AG04449 (cell line): ENCODE measurements at regions not wholly inside any gene's neighbourhood (a gene's known extent, or its start where the extent isn't known, plus 50 kb on each side); places are given as distances from the start of the nearest gene placed in this dataset.

Experiments used
- CTCF ChIA-PET: fragments of 350-600 bp; formaldehyde crosslinking; extraction: SDS; loops from one replicate; lab custom pipeline; 2021; ENCODE audit warnings: antibody characterized with exemption; lab: Yijun Ruan, JAX
- POLR2A ChIA-PET: fragments of 400-600, 350-600 bp; formaldehyde crosslinking; extraction: SDS; loops from one replicate; lab custom pipeline; 2020; ENCODE audit warnings: antibody characterized with exemption, inconsistent platforms; lab: Yijun Ruan, JAX
- DNase-seq: peaks from one replicate; pipeline ENCODE4 v3.0.0-alpha.2; 2010; ENCODE audit warnings: low read depth, low spot score
- H3K4me3 ChIP-seq: 2 replicates; pipeline ENCODE4 v1.5.1; 2011; ENCODE audit warnings: low read depth, mild to moderate bottlenecking, control low read depth, low read length
- TF ChIP-seq, protein P1 (sequence below): IDR thresholded peaks from one replicate; pipeline ENCODE4 v1.5.1; 2011; ENCODE audit warnings: mild to moderate bottlenecking, moderate library complexity, low read length, control low read depth, inconsistent platforms; ENCODE audit not compliant: insufficient read depth; ENCODE audit errors: missing control alignments

DNA sequence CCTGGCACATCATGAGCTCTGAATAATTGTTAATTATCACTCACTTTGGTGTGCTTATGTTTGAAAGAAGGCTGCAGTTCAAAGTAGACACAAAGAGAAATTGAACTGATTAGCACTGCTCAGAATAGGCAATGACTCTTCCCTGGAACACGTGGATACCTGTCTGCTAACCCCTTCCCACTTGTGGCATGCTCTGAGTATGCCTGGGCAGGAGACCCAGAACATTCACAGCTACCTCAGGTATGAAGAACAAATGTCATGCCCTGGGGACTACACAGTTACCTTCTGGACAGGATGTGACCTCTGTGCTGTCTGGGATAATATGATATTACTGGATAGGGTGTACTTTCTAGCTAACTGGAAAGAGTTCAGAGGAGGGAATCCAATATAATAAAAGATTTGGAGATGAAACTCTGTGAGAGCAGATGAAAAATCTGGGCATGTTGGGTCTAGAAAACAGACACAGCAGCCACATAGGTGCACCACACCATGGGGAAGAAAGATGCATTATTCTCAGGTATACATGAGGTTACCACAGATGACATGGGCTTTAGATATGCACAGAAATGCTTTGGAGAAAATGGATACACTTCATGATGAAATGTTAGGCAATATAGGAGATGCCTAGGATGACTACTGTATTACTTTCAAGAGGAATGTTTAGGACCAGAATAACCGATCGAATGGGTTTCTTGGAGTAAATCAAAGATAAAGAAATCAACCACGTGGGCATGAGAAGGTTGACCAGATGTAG lies 324.2 kb upstream of the PREP start:
- TF ChIP-seq, protein P1, sequence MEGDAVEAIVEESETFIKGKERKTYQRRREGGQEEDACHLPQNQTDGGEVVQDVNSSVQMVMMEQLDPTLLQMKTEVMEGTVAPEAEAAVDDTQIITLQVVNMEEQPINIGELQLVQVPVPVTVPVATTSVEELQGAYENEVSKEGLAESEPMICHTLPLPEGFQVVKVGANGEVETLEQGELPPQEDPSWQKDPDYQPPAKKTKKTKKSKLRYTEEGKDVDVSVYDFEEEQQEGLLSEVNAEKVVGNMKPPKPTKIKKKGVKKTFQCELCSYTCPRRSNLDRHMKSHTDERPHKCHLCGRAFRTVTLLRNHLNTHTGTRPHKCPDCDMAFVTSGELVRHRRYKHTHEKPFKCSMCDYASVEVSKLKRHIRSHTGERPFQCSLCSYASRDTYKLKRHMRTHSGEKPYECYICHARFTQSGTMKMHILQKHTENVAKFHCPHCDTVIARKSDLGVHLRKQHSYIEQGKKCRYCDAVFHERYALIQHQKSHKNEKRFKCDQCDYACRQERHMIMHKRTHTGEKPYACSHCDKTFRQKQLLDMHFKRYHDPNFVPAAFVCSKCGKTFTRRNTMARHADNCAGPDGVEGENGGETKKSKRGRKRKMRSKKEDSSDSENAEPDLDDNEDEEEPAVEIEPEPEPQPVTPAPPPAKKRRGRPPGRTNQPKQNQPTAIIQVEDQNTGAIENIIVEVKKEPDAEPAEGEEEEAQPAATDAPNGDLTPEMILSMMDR, result no peak
- CTCF ChIA-PET, result interaction anchor here (0.7 to 2.4 kb wide), 6 partner anchors 12 to 574 kb away, joined by 3 to 12 read pairs (median 6); no protein-coding TSS in a partner anchor
- no peak for DNase-seq
- POLR2A ChIA-PET, result no interaction called here
- no peak overlapping the region for H3K4me3 ChIP-seq

DNA sequence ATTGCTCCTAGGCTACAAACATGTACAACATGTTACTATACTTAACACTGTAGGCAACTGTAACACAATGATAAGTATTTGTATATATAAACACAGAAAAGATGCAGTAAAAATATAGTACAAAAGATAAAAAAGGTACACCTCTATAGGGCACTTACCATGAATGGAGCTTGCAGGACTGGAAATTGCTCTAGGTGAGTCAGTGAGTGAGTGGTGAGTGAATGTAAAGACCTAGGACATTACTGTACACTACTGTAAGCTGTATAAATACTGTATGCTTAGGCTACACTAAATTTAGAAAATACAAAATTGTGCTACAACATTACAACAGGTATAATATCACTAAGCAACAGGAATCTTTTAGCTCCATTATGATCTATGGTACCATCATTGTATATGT lies 312.0 kb upstream of the PREP start:
- CTCF ChIA-PET, result no interaction called here
- POLR2A ChIA-PET, result no interaction called here
- TF ChIP-seq, protein P1, result no peak
- H3K4me3 ChIP-seq, result no peak overlapping the region
- DNase-seq, result no peak

DNA sequence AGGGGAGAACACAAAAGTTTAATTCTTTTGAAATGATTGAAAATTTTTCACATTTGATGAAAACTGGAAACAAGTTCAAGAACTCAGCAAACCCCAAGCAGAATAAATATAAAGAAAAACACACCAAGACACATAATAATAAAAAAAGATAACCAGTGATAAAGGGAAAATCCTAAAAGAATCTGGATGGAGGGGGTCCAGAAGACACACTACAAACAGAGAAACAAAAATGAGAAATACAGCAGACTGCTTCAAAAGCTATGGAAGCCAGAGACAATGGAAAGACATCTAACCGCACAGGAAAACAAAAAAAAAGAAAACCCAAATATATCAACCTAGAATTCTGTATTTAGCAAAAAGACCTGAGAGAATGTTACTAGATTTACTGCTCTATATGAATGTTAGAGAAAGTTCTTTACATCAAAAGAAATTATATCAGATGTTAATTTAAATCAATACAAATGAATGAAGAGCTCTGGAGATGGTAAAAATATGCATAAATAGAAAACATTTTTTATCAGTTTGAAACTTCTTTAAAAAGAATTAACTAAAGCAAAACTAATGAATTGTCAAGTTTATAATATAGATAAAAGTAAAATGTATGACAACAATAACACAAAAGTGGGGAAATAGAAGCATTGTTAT lies 310.7 kb upstream of the PREP start:
- TF ChIP-seq, protein P1, result no peak
- POLR2A ChIA-PET, result no interaction called here
- CTCF ChIA-PET, result interaction anchor here (0.8 kb wide), 1 partner anchor 21 kb away, joined by 3 read pairs; no protein-coding TSS in a partner anchor
- no peak overlapping the region for H3K4me3 ChIP-seq
- DNase-seq, result no peak

DNA sequence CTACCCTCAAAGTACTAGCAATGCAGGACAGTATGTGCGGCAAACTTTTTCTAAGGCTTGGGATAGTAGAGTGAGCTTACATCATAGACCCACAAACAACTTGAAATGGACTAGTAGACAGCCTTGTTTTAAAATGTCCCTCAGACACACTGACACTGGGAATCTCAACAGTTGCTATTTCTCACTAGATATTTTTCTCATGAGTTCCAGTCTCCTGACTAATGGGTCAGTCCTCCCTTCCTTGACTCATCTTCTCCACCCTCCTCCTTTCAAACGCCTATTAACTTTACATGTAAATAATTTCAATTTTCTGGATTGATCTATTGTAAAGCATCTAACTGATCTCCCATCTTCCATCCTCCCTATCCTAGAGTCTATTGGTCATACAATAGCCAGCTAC lies 308.3 kb upstream of the PREP start:
- ChIA-PET CTCF (interaction anchor here (1.1 to 1.5 kb wide), 2 partner anchors 13 to 225 kb away, joined by 3 to 5 read pairs; no protein-coding TSS in a partner anchor), POLR2A (no interaction called here)
- TF ChIP-seq, protein P1, result no peak
- no peak overlapping the region for H3K4me3 ChIP-seq
- DNase-seq, result no peak

DNA sequence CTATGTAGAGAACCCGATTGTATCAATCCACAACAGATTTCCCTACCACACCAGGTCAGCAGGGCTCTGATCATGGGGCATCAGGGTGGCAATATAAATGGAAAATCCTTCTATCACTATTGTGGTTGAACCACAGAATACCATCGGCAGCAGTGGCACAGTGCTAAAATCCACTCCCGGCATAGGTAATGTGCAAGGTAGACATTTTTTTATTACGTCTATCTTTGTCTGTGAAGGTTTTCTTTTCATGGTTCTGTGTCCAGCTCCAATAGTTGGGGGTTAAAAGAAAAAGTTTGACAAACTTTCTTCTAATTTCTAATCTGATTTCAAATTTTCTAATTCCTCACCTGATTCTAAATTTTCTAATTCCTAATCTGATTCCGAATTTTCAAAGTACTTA lies 302.7 kb upstream of the PREP start:
- TF ChIP-seq, protein P1, result no peak
- ChIA-PET POLR2A (no interaction called here), CTCF (no interaction called here)
- DNase-seq, result no peak
- no peak overlapping the region for H3K4me3 ChIP-seq

DNA sequence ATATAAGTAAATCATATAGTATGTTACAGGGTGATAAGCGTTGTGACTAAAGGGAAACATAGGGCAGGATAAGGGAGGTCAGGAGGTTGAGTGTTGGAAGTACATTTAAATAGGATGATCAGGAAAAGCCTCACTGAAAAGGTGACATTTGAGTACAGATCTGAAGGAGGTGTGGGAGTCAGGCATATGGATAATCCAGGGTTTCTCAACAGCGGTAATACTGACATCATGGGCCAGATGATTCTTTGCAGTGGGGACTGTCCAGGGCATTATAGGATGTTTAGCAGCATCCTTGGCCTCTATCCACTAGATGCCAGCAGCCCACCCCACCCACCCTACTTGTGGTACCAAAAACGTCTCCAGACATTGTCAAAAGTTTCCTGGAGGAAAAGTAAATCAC lies 292.6 kb upstream of the PREP start:
- POLR2A ChIA-PET, result no interaction called here
- no peak for DNase-seq
- TF ChIP-seq, protein P1, result no peak
- no peak overlapping the region for H3K4me3 ChIP-seq
- CTCF ChIA-PET, result no interaction called here
